ENCODE measurements at regions not wholly inside any gene's neighbourhood (a gene's known extent, or its start where the extent isn't known, plus 50 kb on each side); places are given as distances from the start of the nearest gene placed in this dataset.
"Not testable (repeated sequence)": the region's sequence is repeated elsewhere in the genome, so short reads cannot be mapped to it uniquely, and the experiment has no call there.

GRCh38 chr1:47688461-47689296, 250.8 kb downstream of the FOXD2 start:
- no peak for DNase-seq

GRCh38 chr1:47689894-47690293, 252.1 kb downstream of the FOXD2 start:
- DNase-seq, result no peak

- no peak for DNase-seq
Measured at GRCh38 chr1:47690341-47691250, 252.8 kb downstream of the FOXD2 start.

GRCh38 chr1:47691293-47691692, 253.4 kb downstream of the FOXD2 start:
- not testable (repeated sequence) for DNase-seq

GRCh38 chr1:47692196-47692595, 254.4 kb downstream of the FOXD2 start:
- DNase-seq, result no peak

- DNase-seq, result no peak
Measured at GRCh38 chr1:47693115-47693514, 255.3 kb downstream of the FOXD2 start.

- no peak for DNase-seq
Measured at GRCh38 chr1:47694011-47694890, 256.4 kb downstream of the FOXD2 start.

- DNase-seq, result no peak
Measured at GRCh38 chr1:47696404-47696736, 258.5 kb downstream of the FOXD2 start.

- DNase-seq, result no peak
Measured at GRCh38 chr1:47696737-47697441, 259.0 kb downstream of the FOXD2 start.

- no peak for DNase-seq
Measured at GRCh38 chr1:47697616-47698335, 259.9 kb downstream of the FOXD2 start.

- no peak for DNase-seq
Measured at GRCh38 chr1:47699492-47700235, 261.8 kb downstream of the FOXD2 start.

GRCh38 chr1:47701283-47701682, 263.4 kb downstream of the FOXD2 start:
- DNase-seq, result no peak

GRCh38 chr1:47701741-47702515, 264.1 kb downstream of the FOXD2 start:
- no peak for DNase-seq

GRCh38 chr1:47703156-47703825, 265.4 kb downstream of the FOXD2 start:
- DNase-seq, result no peak

GRCh38 chr1:47703981-47704596, 266.2 kb downstream of the FOXD2 start:
- DNase-seq, result no peak

- DNase-seq, result no peak
Measured at GRCh38 chr1:47705517-47706130, 267.8 kb downstream of the FOXD2 start.

GRCh38 chr1:47707503-47707902, 269.7 kb downstream of the FOXD2 start:
- DNase-seq, result no peak

GRCh38 chr1:47708019-47708535, 270.2 kb downstream of the FOXD2 start:
- DNase-seq, result no peak
